ENCODE measurements at regions not wholly inside any gene's neighbourhood (a gene's known extent, or its start where the extent isn't known, plus 50 kb on each side); places are given as distances from the start of the nearest gene placed in this dataset.

- Histone ChIP-seq H3K4me2 (ENCODE audit: low read length) (no peak overlapping the region), H3K79me2 (ENCODE audit: low read length) (no peaks in the 10 kb centered on the region), H2AFZ (ENCODE audit: low read length) (no peak overlapping the region), H3K4me3 (ENCODE audit: low read length) (no peak overlapping the region), H3K27ac (ENCODE audit: low read length) (no peak overlapping the region), H3K9me3 (ENCODE audit: low read length) (no peaks in the 10 kb centered on the region), H3K9me2 (replicated peaks; ENCODE audit: low read length) (no peaks in the 10 kb centered on the region), H3K36me3 (ENCODE audit: low read depth, low read length) (no peaks in the 10 kb centered on the region), H3K4me1 (ENCODE audit: insufficient read depth, low read length) (no peaks in the 10 kb centered on the region), H4K20me1 (ENCODE audit: low read length) (no peaks in the 10 kb centered on the region), H3K27me3 (ENCODE audit: low read length) (no peaks in the 10 kb centered on the region), H3K9ac (ENCODE audit: low read length) (no peak overlapping the region), H3F3A (ENCODE audit: low read length, unreplicated experiment) (no peaks in the 10 kb centered on the region)
- ChIA-PET CTCF (no interaction called here), POLR2A (ENCODE audit: unreplicated experiment) (no interaction called here)
- ATAC-seq, result no peak
- TF ChIP-seq EZH2 (IDR thresholded peaks at IDR 0.05; ENCODE audit: low read length, unreplicated experiment), result no peak
- no peak for TF ChIP-seq EZH2phosphoT487 (IDR thresholded peaks at IDR 0.05; ENCODE audit: borderline replicate concordance, low read length)
- TF ChIP-seq CTCF (conservative IDR thresholded peaks at IDR 0.05; ENCODE audit: low read depth, low read length), result no peak
- no TSS peak for BruUV-seq (replicated peaks)
- no peak for DNase-seq
- intact Hi-C loops (cut with micrococcal nuclease), result no loop called here
Observed at GRCh38 chr4:53755656-53756055, 164.4 kb upstream of the LNX1 start.

GRCh38 chr4:53752124-53752523, 160.8 kb upstream of the LNX1 start:
- no peak overlapping the region for H2AFZ ChIP-seq (ENCODE audit: low read length)
- DNase-seq, result no peak
- H3K9ac ChIP-seq (ENCODE audit: low read length), result no peak overlapping the region
- H3K27me3 ChIP-seq (ENCODE audit: low read length), result no peaks in the 10 kb centered on the region
- intact Hi-C loops (cut with micrococcal nuclease), result no loop called here
- H3K79me2 ChIP-seq (ENCODE audit: low read length), result no peaks in the 10 kb centered on the region
- no TSS peak for BruUV-seq (replicated peaks)
- POLR2A ChIA-PET (ENCODE audit: unreplicated experiment), result no interaction called here
- no peak for ATAC-seq
- CTCF ChIA-PET, result no interaction called here
- no peaks in the 10 kb centered on the region for H4K20me1 ChIP-seq (ENCODE audit: low read length)
- TF ChIP-seq EZH2phosphoT487 (IDR thresholded peaks at IDR 0.05; ENCODE audit: borderline replicate concordance, low read length) (no peak), EZH2 (IDR thresholded peaks at IDR 0.05; ENCODE audit: low read length, unreplicated experiment) (no peak), CTCF (conservative IDR thresholded peaks at IDR 0.05; ENCODE audit: low read depth, low read length) (no peak)
- H3K27ac ChIP-seq (ENCODE audit: low read length), result no peak overlapping the region
- no peak overlapping the region for H3K4me3 ChIP-seq (ENCODE audit: low read length)
- no peaks in the 10 kb centered on the region for H3K9me3 ChIP-seq (ENCODE audit: low read length)
- H3F3A ChIP-seq (ENCODE audit: low read length, unreplicated experiment), result no peaks in the 10 kb centered on the region
- no peaks in the 10 kb centered on the region for H3K9me2 ChIP-seq (replicated peaks; ENCODE audit: low read length)
- no peaks in the 10 kb centered on the region for H3K36me3 ChIP-seq (ENCODE audit: low read depth, low read length)
- no peak overlapping the region for H3K4me2 ChIP-seq (ENCODE audit: low read length)
- H3K4me1 ChIP-seq (ENCODE audit: insufficient read depth, low read length), result no peaks in the 10 kb centered on the region

- no TSS peak for BruUV-seq (replicated peaks)
- no peaks in the 10 kb centered on the region for H3K36me3 ChIP-seq (ENCODE audit: low read depth, low read length)
- no peaks in the 10 kb centered on the region for H3K27me3 ChIP-seq (ENCODE audit: low read length)
- CTCF ChIA-PET, result interaction anchor here (0.6 kb wide), 1 partner anchor 125 kb away, joined by 3 read pairs; no protein-coding TSS in a partner anchor
- POLR2A ChIA-PET (ENCODE audit: unreplicated experiment), result no interaction called here
- DNase-seq (no peak), ATAC-seq (no peak)
- H4K20me1 ChIP-seq (ENCODE audit: low read length), result no peaks in the 10 kb centered on the region
- no peaks in the 10 kb centered on the region for H3K9me2 ChIP-seq (replicated peaks; ENCODE audit: low read length)
- no peaks in the 10 kb centered on the region for H3K4me1 ChIP-seq (ENCODE audit: insufficient read depth, low read length)
- no peak overlapping the region for H3K4me3 ChIP-seq (ENCODE audit: low read length)
- intact Hi-C loops (cut with micrococcal nuclease), result no loop called here
- H3K9ac ChIP-seq (ENCODE audit: low read length), result no peak overlapping the region
- H3K79me2 ChIP-seq (ENCODE audit: low read length), result no peaks in the 10 kb centered on the region
- no peak overlapping the region for H3K4me2 ChIP-seq (ENCODE audit: low read length)
- no peaks in the 10 kb centered on the region for H3K9me3 ChIP-seq (ENCODE audit: low read length)
- TF ChIP-seq EZH2 (IDR thresholded peaks at IDR 0.05; ENCODE audit: low read length, unreplicated experiment), result no peak
- no peak for TF ChIP-seq CTCF (conservative IDR thresholded peaks at IDR 0.05; ENCODE audit: low read depth, low read length)
- no peak for TF ChIP-seq EZH2phosphoT487 (IDR thresholded peaks at IDR 0.05; ENCODE audit: borderline replicate concordance, low read length)
- H3F3A ChIP-seq (ENCODE audit: low read length, unreplicated experiment), result no peaks in the 10 kb centered on the region
- no peak overlapping the region for H3K27ac ChIP-seq (ENCODE audit: low read length)
- H2AFZ ChIP-seq (ENCODE audit: low read length), result no peak overlapping the region
Observed at GRCh38 chr4:53748328-53748772, 157.1 kb upstream of the LNX1 start.
